Transverse colon (tissue), 4 donors: ENCODE measurements at regions not wholly inside any gene's neighbourhood (a gene's known extent, or its start where the extent isn't known, plus 50 kb on each side); places are given as distances from the start of the nearest gene placed in this dataset.
"Not testable (repeated sequence)": the region's sequence is repeated elsewhere in the genome, so short reads cannot be mapped to it uniquely, and the experiment has no call there.

ENCODE experiments used
- DNase-seq: peaks from one replicate; pipeline ENCODE4 v3.0.0-alpha.2; 2019
- H3K27ac ChIP-seq, 4 donors: fragments of 200-600 bp; sonication (generic); 2 replicates each; pipeline ENCODE4 v1.5.1; 2016 to 2018; ENCODE audit warnings: inconsistent platforms in 4 of 4
- H3K27me3 ChIP-seq: fragments of 200-600 bp; sonication (generic); 2 replicates; pipeline ENCODE4 v1.5.1; 2017; ENCODE audit warnings: inconsistent platforms
- H3K36me3 ChIP-seq, 4 donors: fragments of 200-600 bp; sonication (generic); 2 replicates each; pipeline ENCODE4 v1.5.1; 2017 to 2019; ENCODE audit warnings: inconsistent platforms in 4 of 4
- H3K4me1 ChIP-seq, 4 donors: fragments of 200-600 bp; sonication (generic); 2 replicates each; pipeline ENCODE4 v1.5.1; 2017 to 2020; ENCODE audit warnings: inconsistent platforms in 4 of 4
- H3K4me3 ChIP-seq, 4 donors: fragments of 200-600 bp; sonication (generic); 1 replicate in 1 of 4; 2 replicates in 3 of 4; pipeline versions ENCODE4 v1.5.1 to v1.6.1; 2017 to 2019; ENCODE audit warnings: inconsistent platforms in 4 of 4
- H3K9me3 ChIP-seq, 2 donors: fragments of 200-600 bp; sonication (generic); 2 replicates each; pipeline ENCODE4 v1.5.1; 2017 to 2019; ENCODE audit warnings: inconsistent platforms in 2 of 2
- CTCF ChIP-seq, 5 experiments: fragments of 200-600 bp in 3 of 5; fragments of 450-650 bp in 2 of 5; sonication (generic) in 3 of 5; IDR thresholded peaks; 1 replicate in 2 of 5; 2 replicates in 3 of 5; pipeline ENCODE4 v1.5.1; 2016 to 2017; ENCODE audit warnings: antibody characterized with exemption in 5 of 5, inconsistent platforms in 3 of 5, mild to moderate bottlenecking in 2 of 5, moderate library complexity in 1 of 5
- EP300 ChIP-seq: sonication (generic); formaldehyde crosslinking; IDR thresholded peaks from one replicate; pipeline ENCODE4 v1.6.1; 2017; ENCODE audit warnings: antibody characterized with exemption, low read depth
- POLR2A ChIP-seq: fragments of 450-650 bp; IDR thresholded peaks from one replicate; pipeline ENCODE4 v1.6.1; 2016; ENCODE audit warnings: antibody characterized with exemption, mild to moderate bottlenecking, moderate library complexity
- POLR2AphosphoS5 ChIP-seq, 3 donors: sonication (generic); formaldehyde crosslinking; IDR thresholded peaks; one replicate each; pipeline ENCODE4 v1.6.1; 2016; ENCODE audit warnings: antibody characterized with exemption in 3 of 3
- WGBS, 2 donors: methylation state at CpG; one replicate each; pipeline ENCODE4 v1.1.5; 2018; ENCODE audit warnings: low coverage in 1 of 2; 5-methylcytosine and 5-hydroxymethylcytosine counted together
- in situ Hi-C, 4 donors: fragments of 200-750 bp; cut with MboI; loops; one replicate each; pipeline versions ENCODE4 v1.15.0 to v1.15.1; 2017; ENCODE audit warnings: low sequenced_read_pairs in 3 of 4, low pct_ligation_motif_present in 1 of 4, low pct_unique_long_range_greater_than_20kb in 1 of 4
- intact Hi-C: fragments of 100-400 bp; cut with DNase I; formaldehyde crosslinking; loops from one replicate; pipeline ENCODE4 v1.15.1; 2023; ENCODE audit warnings: low total_unique reads

- in situ Hi-C loops = no loop called here
- no peak for DNase-seq
- no peaks in the 10 kb centered on the region for H3K27me3 ChIP-seq
- no peak for TF ChIP-seq POLR2AphosphoS5 (IDR thresholded peaks at IDR 0.05)
- TF ChIP-seq CTCF (IDR thresholded peaks at IDR 0.05) = no peak
- TF ChIP-seq EP300 = no peak
- no peak for TF ChIP-seq POLR2A
- H3K9me3 ChIP-seq = no peaks in the 10 kb centered on the region
- WGBS, 2 donors = 75 to 81% methylated on average over 2 of the region's 2 CpGs
- intact Hi-C loops = no loop called here
- H3K4me1 ChIP-seq = peaks cover 0 to 15% (median 3%) of the 10 kb centered on the region in 4 donors
- H3K27ac ChIP-seq = no peak overlapping the region
- H3K4me3 ChIP-seq = no peak overlapping the region
- no peaks in the 10 kb centered on the region for H3K36me3 ChIP-seq
Measured at GRCh38 chr6:40139447-40139846, 205.2 kb upstream of the MOCS1 start.

DNA sequence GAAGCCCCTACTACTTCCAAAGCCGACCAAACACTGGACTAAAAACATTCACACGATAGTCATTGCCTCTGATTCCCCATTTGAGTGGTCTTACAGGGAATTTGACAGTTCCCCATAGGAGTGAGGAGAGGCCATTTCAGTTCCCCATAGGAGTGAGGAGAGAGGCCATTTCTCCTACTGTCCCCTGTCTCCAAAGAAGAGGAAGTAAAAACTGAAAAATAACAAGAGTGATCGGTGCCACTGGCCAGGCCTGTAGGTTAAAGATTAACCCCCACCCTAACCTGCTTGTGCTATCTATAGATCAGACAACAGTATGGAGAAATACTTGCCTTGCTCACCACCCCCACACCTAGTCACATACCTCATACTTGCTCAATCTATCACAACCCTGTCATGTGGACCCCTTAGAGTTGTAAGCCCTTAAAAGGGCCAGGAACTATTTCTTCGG, 204.0 kb upstream of the MOCS1 start:
- H3K27me3 ChIP-seq = no peaks in the 10 kb centered on the region
- no peaks in the 10 kb centered on the region for H3K36me3 ChIP-seq
- no peak overlapping the region for H3K4me3 ChIP-seq
- peak overlapping the region; percentile 21 to 69 (median 46) for H3K27ac ChIP-seq
- peak; percentile 62 for DNase-seq
- H3K9me3 ChIP-seq = no peaks in the 10 kb centered on the region
- in situ Hi-C loops (no loop called here), intact Hi-C loops (no loop called here)
- 74 to 79% methylated on average over 2 to 4 of the region's 4 CpGs for WGBS, 2 donors
- peaks cover 0 to 15% (median 3%) of the 10 kb centered on the region in 4 donors for H3K4me1 ChIP-seq
- TF ChIP-seq CTCF (IDR thresholded peaks at IDR 0.05) = no peak
- TF ChIP-seq EP300 = no peak
- no peak for TF ChIP-seq POLR2A
- no peak for TF ChIP-seq POLR2AphosphoS5 (IDR thresholded peaks at IDR 0.05)

DNA sequence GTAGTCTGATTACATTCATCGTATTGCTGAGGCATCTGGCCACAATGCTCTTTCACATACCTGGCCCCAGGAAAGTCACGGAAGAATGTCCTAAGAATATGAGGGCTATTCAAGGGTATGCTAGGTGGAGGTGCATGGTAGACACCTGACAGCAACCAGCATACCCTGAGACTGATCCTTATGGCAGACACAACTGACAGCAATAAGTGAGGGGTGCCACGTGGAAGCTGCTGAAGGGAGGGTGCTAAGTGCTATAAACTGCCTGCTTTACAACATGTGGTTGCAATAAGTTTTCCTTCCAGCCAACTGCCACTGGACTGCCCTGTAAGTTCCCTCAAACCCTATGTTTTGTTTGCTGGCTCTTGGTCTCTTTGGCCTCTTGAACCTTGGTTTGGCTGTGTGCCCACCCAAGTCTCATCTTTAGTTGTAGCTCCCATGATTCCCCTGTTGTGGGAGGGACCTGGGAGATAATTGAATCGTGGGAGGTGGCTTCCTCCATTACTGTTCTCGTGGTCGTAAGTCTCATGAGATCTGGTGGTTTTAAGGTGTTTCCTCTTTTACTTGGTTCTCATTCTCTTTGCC, 201.3 kb upstream of the MOCS1 start:
- intact Hi-C loops (no loop called here), in situ Hi-C loops (no loop called here)
- DNase-seq = peak; percentile 23
- no peaks in the 10 kb centered on the region for H3K27me3 ChIP-seq
- H3K4me3 ChIP-seq = no peak overlapping the region
- no peaks in the 10 kb centered on the region for H3K9me3 ChIP-seq
- no peaks in the 10 kb centered on the region for H3K36me3 ChIP-seq
- peak overlapping the region in 1 of 4 donors; percentile 36 for H3K27ac ChIP-seq
- peaks cover 0 to 15% (median 3%) of the 10 kb centered on the region in 4 donors for H3K4me1 ChIP-seq
- TF ChIP-seq POLR2A = no peak
- no peak for TF ChIP-seq POLR2AphosphoS5 (IDR thresholded peaks at IDR 0.05)
- TF ChIP-seq EP300 = no peak
- no peak for TF ChIP-seq CTCF (IDR thresholded peaks at IDR 0.05)
- 54 to 63% methylated on average over 4 to 6 of the region's 6 CpGs for WGBS, 2 donors

DNA sequence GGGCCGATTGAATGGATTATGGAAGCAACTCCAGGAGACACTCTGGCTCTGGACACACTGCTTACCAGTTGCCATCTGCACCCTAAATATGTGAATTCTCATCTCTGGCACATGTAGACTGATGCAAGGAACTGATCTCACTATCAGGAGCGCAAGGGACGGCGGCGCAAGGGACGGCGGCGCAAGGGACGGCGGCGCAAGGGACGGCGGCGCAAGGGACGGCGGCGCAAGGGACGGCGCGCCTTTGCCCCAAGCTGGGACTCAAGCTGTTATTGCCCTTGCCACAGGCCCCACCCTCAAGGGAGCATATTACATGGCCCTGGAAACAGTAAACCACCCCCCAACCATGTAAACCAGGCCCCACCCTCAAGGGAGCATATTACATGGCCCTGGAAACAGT, 199.7 kb upstream of the MOCS1 start:
- 89% methylated on average over 18 to 20 of the region's 20 CpGs for WGBS, 2 donors
- H3K27ac ChIP-seq, intact Hi-C loops, H3K27me3 ChIP-seq, H3K36me3 ChIP-seq, H3K9me3 ChIP-seq, in situ Hi-C loops, DNase-seq, H3K4me3 ChIP-seq: not testable (repeated sequence)
- peaks cover 0 to 11% (median 3%) of the 10 kb centered on the region in 4 donors for H3K4me1 ChIP-seq

DNA sequence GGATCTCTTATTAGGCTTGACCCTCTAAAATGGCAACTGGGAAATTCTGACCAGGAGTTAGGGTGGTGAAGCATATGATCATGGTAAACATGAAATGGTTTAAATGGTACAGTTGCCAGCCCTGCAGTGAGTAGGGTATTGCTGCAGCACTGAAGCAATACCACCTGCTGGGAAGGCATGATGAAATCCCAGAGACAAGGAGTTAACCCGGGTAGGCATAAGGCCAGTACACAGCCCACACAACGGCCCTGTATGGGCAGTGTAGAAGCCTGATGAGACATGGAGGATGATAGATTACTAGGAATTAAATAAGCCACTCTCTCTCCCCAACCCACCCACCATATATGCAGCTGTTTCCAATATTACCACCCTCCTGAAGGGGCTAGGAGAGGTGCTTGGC, 197.4 kb upstream of the MOCS1 start:
- intact Hi-C loops = no loop called here

More for the DNA sequence above, 197.4 kb upstream of the MOCS1 start:
- DNase-seq = no peak
- Histone ChIP-seq H3K4me1 (no peaks in the 10 kb centered on the region), H3K36me3 (no peaks in the 10 kb centered on the region), H3K27me3 (no peaks in the 10 kb centered on the region), H3K4me3 (no peak overlapping the region), H3K27ac (no peak overlapping the region), H3K9me3 (no peaks in the 10 kb centered on the region)
- TF ChIP-seq CTCF (IDR thresholded peaks at IDR 0.05) (no peak), EP300 (no peak), POLR2AphosphoS5 (IDR thresholded peaks at IDR 0.05) (no peak), POLR2A (no peak)
- in situ Hi-C loops = no loop called here
- WGBS, 2 donors = 50 to 68% methylated on average over 2 of the region's 2 CpGs
